CD14-positive monocyte (primary cell): ENCODE measurements at regions not wholly inside any gene's neighbourhood (a gene's known extent, or its start where the extent isn't known, plus 50 kb on each side); places are given as distances from the start of the nearest gene placed in this dataset.
A peak's percentile ranks its signal among the peaks of the same experiment; 100 is the strongest.

Experiments
- DNase-seq, 3 donors: peaks; one replicate each; pipeline ENCODE4 v3.0.0-alpha.2; 2011 to 2022
- H2AFZ ChIP-seq: 2 replicates; pipeline ENCODE4 v1.6.0; 2012; ENCODE audit warnings: mild to moderate bottlenecking, low read depth, low read length, inconsistent platforms; ENCODE audit not compliant: insufficient read depth, poor library complexity, severe bottlenecking
- H3K27ac ChIP-seq, 2 donors: 1 replicate in 1 of 2; 2 replicates in 1 of 2; pipeline ENCODE4 v1.5.1; 2012 to 2013; ENCODE audit warnings: low read length in 2 of 2, control low read depth in 1 of 2, inconsistent platforms in 1 of 2, low read depth in 1 of 2, mild to moderate bottlenecking in 1 of 2
- H3K27me3 ChIP-seq, 2 donors: one replicate each; pipeline versions ENCODE4 v1.6.0 to v1.6.1; 2011 to 2013; ENCODE audit warnings: low read length in 2 of 2; ENCODE audit not compliant: control insufficient read depth in 2 of 2, insufficient read depth in 2 of 2
- H3K36me3 ChIP-seq, 2 donors: replicated peaks in 1 of 2; 1 replicate in 1 of 2; 2 replicates in 1 of 2; pipeline versions ENCODE4 v1.5.1 to v1.6.1; 2012 to 2013; ENCODE audit warnings: low read length in 2 of 2, control low read depth in 1 of 2, inconsistent platforms in 1 of 2, mild to moderate bottlenecking in 1 of 2; ENCODE audit not compliant: insufficient read depth in 2 of 2, control insufficient read depth in 1 of 2
- H3K4me1 ChIP-seq, 2 donors: 1 replicate in 1 of 2; 2 replicates in 1 of 2; pipeline versions ENCODE4 v1.5.1 to v1.6.1; 2012 to 2013; ENCODE audit warnings: low read length in 2 of 2, control low read depth in 1 of 2, inconsistent platforms in 1 of 2, mild to moderate bottlenecking in 1 of 2, moderate library complexity in 1 of 2; ENCODE audit not compliant: insufficient read depth in 2 of 2, control insufficient read depth in 1 of 2
- H3K4me2 ChIP-seq: replicated peaks from 2 replicates; pipeline ENCODE3; 2012; ENCODE audit warnings: low read length, moderate library complexity, mild to moderate bottlenecking; ENCODE audit not compliant: poor library complexity, severe bottlenecking; ENCODE audit errors: extremely low read depth
- H3K4me3 ChIP-seq, 3 experiments: fragments of 200-600 bp in 1 of 3; sonication (generic) in 1 of 3; replicated peaks in 1 of 3; 1 replicate in 2 of 3; 2 replicates in 1 of 3; pipeline ENCODE4 v1.5.1; 2011 to 2013; ENCODE audit warnings: low read length in 3 of 3, mild to moderate bottlenecking in 3 of 3, control low read depth in 2 of 3, low read depth in 2 of 3, inconsistent platforms in 1 of 3, moderate library complexity in 1 of 3
- H3K79me2 ChIP-seq: 2 replicates; pipeline ENCODE4 v1.6.0; 2012; ENCODE audit warnings: mild to moderate bottlenecking, control low read depth, inconsistent platforms, low read length, moderate library complexity; ENCODE audit not compliant: insufficient read depth
- H3K9ac ChIP-seq: 2 replicates; pipeline ENCODE4 v1.6.0; 2017; ENCODE audit warnings: low read length, mild to moderate bottlenecking; ENCODE audit not compliant: insufficient read depth, poor library complexity, severe bottlenecking
- H3K9me3 ChIP-seq, 2 donors: replicated peaks in 1 of 2; 1 replicate in 1 of 2; 2 replicates in 1 of 2; pipeline versions ENCODE4 v1.5.1 to v1.6.1; 2012 to 2013; ENCODE audit warnings: low read length in 2 of 2, control low read depth in 1 of 2; ENCODE audit not compliant: control insufficient read depth in 1 of 2, insufficient read depth in 1 of 2
- H4K20me1 ChIP-seq: 2 replicates; pipeline ENCODE4 v1.6.0; 2012; ENCODE audit warnings: mild to moderate bottlenecking, low read length, control low read depth, moderate library complexity; ENCODE audit not compliant: insufficient read depth
- H3K27ac Mint-ChIP-seq, 7 donors: one replicate each; pipeline ENCODE4 v1.8.0; 2020; ENCODE audit warnings: mild to moderate bottlenecking in 7 of 7, mixed read lengths in 7 of 7, moderate library complexity in 6 of 7, inconsistent platforms in 2 of 7
- H3K27me3 Mint-ChIP-seq, 3 donors: one replicate each; pipeline ENCODE4 v1.8.0; 2021 to 2022; ENCODE audit warnings: low read depth in 3 of 3, mild to moderate bottlenecking in 3 of 3, mixed read lengths in 3 of 3, moderate library complexity in 3 of 3, inconsistent platforms in 1 of 3
- H3K36me3 Mint-ChIP-seq, 2 donors: one replicate each; pipeline ENCODE4 v1.8.0; 2020; ENCODE audit warnings: mixed read lengths in 2 of 2, inconsistent platforms in 1 of 2, mild to moderate bottlenecking in 1 of 2
- H3K4me1 Mint-ChIP-seq: one replicate; pipeline ENCODE4 v1.8.0; 2020; ENCODE audit warnings: mild to moderate bottlenecking, mixed read lengths
- H3K4me3 Mint-ChIP-seq, 2 donors: one replicate each; pipeline ENCODE4 v1.8.0; 2020; ENCODE audit warnings: mild to moderate bottlenecking in 2 of 2, mixed read lengths in 2 of 2, moderate library complexity in 1 of 2
- H3K9me3 Mint-ChIP-seq, 7 donors: one replicate each; pipeline ENCODE4 v1.8.0; 2020 to 2022; ENCODE audit warnings: mixed read lengths in 7 of 7, mild to moderate bottlenecking in 6 of 7, moderate library complexity in 6 of 7, inconsistent platforms in 2 of 7
- WGBS: methylation state at CpG from one replicate; pipeline ENCODE4 v1.1.5; 2013; ENCODE audit warnings: missing lambda C conversion rate; ENCODE audit not compliant: insufficient coverage; 5-methylcytosine and 5-hydroxymethylcytosine counted together
- intact Hi-C, 2 donors: fragments of 100-400 bp; cut with micrococcal nuclease; formaldehyde crosslinking; loops; one replicate each; pipeline versions ENCODE4 v1.15.0 to v1.15.1; 2023
- TF ChIP-seq, protein P1 (sequence below): fragments of 200-600 bp; IDR thresholded peaks from one replicate; pipeline ENCODE4 v1.8.0; 2022; ENCODE audit warnings: antibody characterized with exemption, mild to moderate bottlenecking

- H3K27ac Mint-ChIP-seq, result peak overlapping the region in 1 of 7 donors; percentile 6
- H3K9me3 Mint-ChIP-seq, result no peaks in the 10 kb centered on the region
- no CpG with 5 or more reads among the region's 3 CpGs for WGBS
Measured at GRCh38 chr15:77553257-77553656, 79.5 kb downstream of the LINGO1 start.

GRCh38 chr15:77552066-77552465, 80.6 kb downstream of the LINGO1 start:
- Histone ChIP-seq H4K20me1 (no peaks in the 10 kb centered on the region), H3K27me3 (no peaks in the 10 kb centered on the region), H3K9me3 (no peaks in the 10 kb centered on the region), H3K4me2 (no peak overlapping the region), H3K79me2 (no peaks in the 10 kb centered on the region), H3K4me3 (no peak overlapping the region), H3K36me3 (no peaks in the 10 kb centered on the region), H3K27ac (no peak overlapping the region), H3K4me1 (peaks cover 7 to 10% of the 10 kb centered on the region in 2 donors), H3K9ac (no peak overlapping the region), H2AFZ (no peak overlapping the region)
- TF ChIP-seq, protein P1, sequence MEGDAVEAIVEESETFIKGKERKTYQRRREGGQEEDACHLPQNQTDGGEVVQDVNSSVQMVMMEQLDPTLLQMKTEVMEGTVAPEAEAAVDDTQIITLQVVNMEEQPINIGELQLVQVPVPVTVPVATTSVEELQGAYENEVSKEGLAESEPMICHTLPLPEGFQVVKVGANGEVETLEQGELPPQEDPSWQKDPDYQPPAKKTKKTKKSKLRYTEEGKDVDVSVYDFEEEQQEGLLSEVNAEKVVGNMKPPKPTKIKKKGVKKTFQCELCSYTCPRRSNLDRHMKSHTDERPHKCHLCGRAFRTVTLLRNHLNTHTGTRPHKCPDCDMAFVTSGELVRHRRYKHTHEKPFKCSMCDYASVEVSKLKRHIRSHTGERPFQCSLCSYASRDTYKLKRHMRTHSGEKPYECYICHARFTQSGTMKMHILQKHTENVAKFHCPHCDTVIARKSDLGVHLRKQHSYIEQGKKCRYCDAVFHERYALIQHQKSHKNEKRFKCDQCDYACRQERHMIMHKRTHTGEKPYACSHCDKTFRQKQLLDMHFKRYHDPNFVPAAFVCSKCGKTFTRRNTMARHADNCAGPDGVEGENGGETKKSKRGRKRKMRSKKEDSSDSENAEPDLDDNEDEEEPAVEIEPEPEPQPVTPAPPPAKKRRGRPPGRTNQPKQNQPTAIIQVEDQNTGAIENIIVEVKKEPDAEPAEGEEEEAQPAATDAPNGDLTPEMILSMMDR, result no peak
- Mint-ChIP-seq H3K4me1 (peaks cover 10% of the 10 kb centered on the region), H3K9me3 (peaks cover 0 to 6% (median 0%) of the 10 kb centered on the region in 7 donors), H3K4me3 (no peak overlapping the region), H3K27ac (no peak overlapping the region), H3K36me3 (no peaks in the 10 kb centered on the region), H3K27me3 (peaks cover 0 to 3% (median 2%) of the 10 kb centered on the region in 3 donors)
- intact Hi-C loops, result no loop called here
- DNase-seq, result no peak
- WGBS, result 87% methylated on average over 4 of the region's 4 CpGs

More at GRCh38 chr15:77553257-77553656, 79.5 kb downstream of the LINGO1 start:
- no peaks in the 10 kb centered on the region for H3K36me3 ChIP-seq
- TF ChIP-seq, protein P1, result no peak
- H3K27me3 ChIP-seq, result no peaks in the 10 kb centered on the region
- H2AFZ ChIP-seq, result no peak overlapping the region
- H3K4me3 Mint-ChIP-seq, result no peak overlapping the region
- peaks cover 7 to 9% of the 10 kb centered on the region in 2 donors for H3K4me1 ChIP-seq
- H3K27me3 Mint-ChIP-seq, result peaks cover 0 to 4% (median 2%) of the 10 kb centered on the region in 3 donors
- H4K20me1 ChIP-seq, result no peaks in the 10 kb centered on the region
- no peaks in the 10 kb centered on the region for H3K79me2 ChIP-seq
- intact Hi-C loops, result no loop called here
- no peak overlapping the region for H3K4me3 ChIP-seq
- H3K4me1 Mint-ChIP-seq, result peaks cover 8% of the 10 kb centered on the region
- no peak overlapping the region for H3K27ac ChIP-seq
- DNase-seq, result no peak
- H3K4me2 ChIP-seq, result no peak overlapping the region
- no peak overlapping the region for H3K9ac ChIP-seq
- no peaks in the 10 kb centered on the region for H3K9me3 ChIP-seq
- H3K36me3 Mint-ChIP-seq, result no peaks in the 10 kb centered on the region
